Coronary artery (tissue), 2 donors: ENCODE measurements at regions not wholly inside any gene's neighbourhood (a gene's known extent, or its start where the extent isn't known, plus 50 kb on each side); places are given as distances from the start of the nearest gene placed in this dataset.
"Not testable (repeated sequence)": the region's sequence is repeated elsewhere in the genome, so short reads cannot be mapped to it uniquely, and the experiment has no call there.

Experiments
- DNase-seq: peaks from one replicate; pipeline ENCODE4 v3.0.0-alpha.2; 2017; ENCODE audit warnings: low spot score
- H3K27ac ChIP-seq, 2 donors: fragments of 200-600 bp; sonication (generic); one replicate each; pipeline ENCODE4 v1.5.1; 2016 to 2019
- H3K4me3 ChIP-seq: fragments of 200-600 bp; sonication (generic); 2 replicates; pipeline ENCODE4 v1.5.1; 2016; ENCODE audit warnings: mild to moderate bottlenecking, moderate library complexity
- CTCF ChIP-seq: fragments of 200-600 bp; sonication (generic); IDR thresholded peaks from one replicate; pipeline ENCODE4 v1.5.1; 2019; ENCODE audit warnings: antibody characterized with exemption

GRCh38 chr5:44536650-44537260, 147.5 kb upstream of the FGF10 start:
- TF ChIP-seq CTCF, result peak; percentile 41
- DNase-seq, result no peak
- H3K27ac ChIP-seq, result no peak overlapping the region

GRCh38 chr5:44535621-44536020, 146.4 kb upstream of the FGF10 start:
- no peak overlapping the region for H3K27ac ChIP-seq
- no peak for TF ChIP-seq CTCF
- no peak for DNase-seq
- H3K4me3 ChIP-seq, result no peak overlapping the region

More at GRCh38 chr5:44536650-44537260, 147.5 kb upstream of the FGF10 start:
- no peak overlapping the region for H3K4me3 ChIP-seq

- TF ChIP-seq CTCF, result no peak
- no peak for DNase-seq
Measured at GRCh38 chr5:44532981-44533380, 143.8 kb upstream of the FGF10 start.

GRCh38 chr5:44531756-44532155, 142.5 kb upstream of the FGF10 start:
- DNase-seq, H3K4me3 ChIP-seq, H3K27ac ChIP-seq: not testable (repeated sequence)

More at GRCh38 chr5:44532981-44533380, 143.8 kb upstream of the FGF10 start:
- no peak overlapping the region for H3K4me3 ChIP-seq
- H3K27ac ChIP-seq, result no peak overlapping the region

GRCh38 chr5:44530783-44531182, 141.6 kb upstream of the FGF10 start:
- not testable (repeated sequence) for H3K27ac ChIP-seq, DNase-seq, H3K4me3 ChIP-seq

GRCh38 chr5:44511596-44511995, 122.4 kb upstream of the FGF10 start:
- DNase-seq, result no peak
- TF ChIP-seq CTCF, result no peak

GRCh38 chr5:44506561-44506960, 117.3 kb upstream of the FGF10 start:
- TF ChIP-seq CTCF, result no peak
- H3K27ac ChIP-seq, result no peak overlapping the region
- no peak overlapping the region for H3K4me3 ChIP-seq
- no peak for DNase-seq

More at GRCh38 chr5:44511596-44511995, 122.4 kb upstream of the FGF10 start:
- no peak overlapping the region for H3K4me3 ChIP-seq
- H3K27ac ChIP-seq, result no peak overlapping the region

- H3K27ac ChIP-seq, result no peak overlapping the region
- TF ChIP-seq CTCF, result no peak
- no peak for DNase-seq
- no peak overlapping the region for H3K4me3 ChIP-seq
Measured at GRCh38 chr5:44499381-44499780, 110.2 kb upstream of the FGF10 start.
